ENCODE measurements at regions not wholly inside any gene's neighbourhood (a gene's known extent, or its start where the extent isn't known, plus 50 kb on each side); places are given as distances from the start of the nearest gene placed in this dataset.

GRCh38 chr4:82200046-82200445 lies 173.7 kb downstream of the HNRNPD start:
- no peak for DNase-seq
- no peaks in the 10 kb centered on the region for H3K9me3 ChIP-seq
- WGBS, 2 donors = 83 to 89% methylated on average over 1 of the region's 1 CpG
- TF ChIP-seq POLR2A (IDR thresholded peaks at IDR 0.05) = no peak
- TF ChIP-seq, protein P1, sequence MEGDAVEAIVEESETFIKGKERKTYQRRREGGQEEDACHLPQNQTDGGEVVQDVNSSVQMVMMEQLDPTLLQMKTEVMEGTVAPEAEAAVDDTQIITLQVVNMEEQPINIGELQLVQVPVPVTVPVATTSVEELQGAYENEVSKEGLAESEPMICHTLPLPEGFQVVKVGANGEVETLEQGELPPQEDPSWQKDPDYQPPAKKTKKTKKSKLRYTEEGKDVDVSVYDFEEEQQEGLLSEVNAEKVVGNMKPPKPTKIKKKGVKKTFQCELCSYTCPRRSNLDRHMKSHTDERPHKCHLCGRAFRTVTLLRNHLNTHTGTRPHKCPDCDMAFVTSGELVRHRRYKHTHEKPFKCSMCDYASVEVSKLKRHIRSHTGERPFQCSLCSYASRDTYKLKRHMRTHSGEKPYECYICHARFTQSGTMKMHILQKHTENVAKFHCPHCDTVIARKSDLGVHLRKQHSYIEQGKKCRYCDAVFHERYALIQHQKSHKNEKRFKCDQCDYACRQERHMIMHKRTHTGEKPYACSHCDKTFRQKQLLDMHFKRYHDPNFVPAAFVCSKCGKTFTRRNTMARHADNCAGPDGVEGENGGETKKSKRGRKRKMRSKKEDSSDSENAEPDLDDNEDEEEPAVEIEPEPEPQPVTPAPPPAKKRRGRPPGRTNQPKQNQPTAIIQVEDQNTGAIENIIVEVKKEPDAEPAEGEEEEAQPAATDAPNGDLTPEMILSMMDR (IDR thresholded peaks at IDR 0.05) = no peak
- no peaks in the 10 kb centered on the region for H3K4me1 ChIP-seq
- no peak overlapping the region for H3K27ac ChIP-seq
- intact Hi-C loops (cut with DNase I; ENCODE audit: low total_unique reads) = no loop called here
- H3K27me3 ChIP-seq = no peaks in the 10 kb centered on the region
- H3K4me3 ChIP-seq = no peak overlapping the region
- no peaks in the 10 kb centered on the region for H3K36me3 ChIP-seq (ENCODE audit: low read depth, missing control alignments)

- no peak for DNase-seq
- H3K27ac ChIP-seq = no peak overlapping the region
- no peak overlapping the region for H3K4me3 ChIP-seq
- H3K36me3 ChIP-seq (ENCODE audit: low read depth, missing control alignments) = no peaks in the 10 kb centered on the region
- no peaks in the 10 kb centered on the region for H3K27me3 ChIP-seq
- intact Hi-C loops (cut with DNase I; ENCODE audit: low total_unique reads) = no loop called here
- no peaks in the 10 kb centered on the region for H3K4me1 ChIP-seq
- H3K9me3 ChIP-seq = no peaks in the 10 kb centered on the region
- 86 to 89% methylated on average over 4 of the region's 4 CpGs for WGBS, 2 donors
- TF ChIP-seq, protein P1 (IDR thresholded peaks at IDR 0.05) = no peak
- TF ChIP-seq POLR2A (IDR thresholded peaks at IDR 0.05) = no peak
Measured at GRCh38 chr4:82194329-82194728, 179.5 kb downstream of the HNRNPD start.

DNA sequence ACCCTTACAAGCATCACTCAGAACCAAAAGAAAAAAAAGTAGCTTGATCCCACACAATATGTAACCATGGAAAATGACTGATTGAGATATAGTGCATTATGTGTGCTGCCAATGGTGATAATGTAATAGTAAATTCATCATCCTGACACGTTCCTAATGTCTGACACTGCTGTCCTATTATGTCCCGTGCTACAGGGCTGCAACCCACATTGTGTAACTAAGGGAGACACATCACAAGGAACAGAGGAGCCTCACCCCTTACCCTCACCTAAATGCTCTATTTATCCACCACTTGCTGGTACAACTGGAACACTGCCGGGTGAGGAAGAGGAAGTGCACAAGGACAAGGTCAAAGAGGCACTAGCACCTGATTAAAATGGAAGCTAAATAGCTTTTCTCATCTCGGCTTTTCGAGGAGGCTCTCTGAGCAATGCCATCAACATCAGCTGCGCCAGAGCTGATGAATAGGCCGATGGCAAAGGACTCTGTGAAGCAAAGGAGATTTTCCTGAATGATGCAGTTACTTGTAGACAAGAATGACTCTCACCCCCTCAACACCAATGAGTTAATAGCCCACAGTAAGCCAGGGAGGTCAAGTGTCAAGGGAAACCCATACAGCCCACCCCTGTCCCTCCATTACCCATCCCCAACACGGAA lies 181.6 kb downstream of the HNRNPD start:
- H3K36me3 ChIP-seq (ENCODE audit: low read depth, missing control alignments) = no peaks in the 10 kb centered on the region
- 66 to 71% methylated on average over 8 of the region's 8 CpGs for WGBS, 2 donors
- no peaks in the 10 kb centered on the region for H3K27me3 ChIP-seq
- no peaks in the 10 kb centered on the region for H3K9me3 ChIP-seq
- no peaks in the 10 kb centered on the region for H3K4me1 ChIP-seq
- intact Hi-C loops (cut with DNase I; ENCODE audit: low total_unique reads) = no loop called here
- DNase-seq = no peak
- TF ChIP-seq, protein P1 (IDR thresholded peaks at IDR 0.05) = no peak
- TF ChIP-seq POLR2A (IDR thresholded peaks at IDR 0.05) = no peak
- no peak overlapping the region for H3K27ac ChIP-seq
- H3K4me3 ChIP-seq = no peak overlapping the region

- 94% methylated on average over 3 of the region's 3 CpGs for WGBS, 2 donors
- intact Hi-C loops (cut with DNase I; ENCODE audit: low total_unique reads) = no loop called here
- Histone ChIP-seq H3K9me3 (no peaks in the 10 kb centered on the region), H3K36me3 (ENCODE audit: low read depth, missing control alignments) (no peaks in the 10 kb centered on the region), H3K27me3 (no peaks in the 10 kb centered on the region), H3K27ac (no peak overlapping the region), H3K4me3 (no peak overlapping the region), H3K4me1 (no peaks in the 10 kb centered on the region)
- TF ChIP-seq, protein P1 (IDR thresholded peaks at IDR 0.05) = no peak
- no peak for TF ChIP-seq POLR2A (IDR thresholded peaks at IDR 0.05)
- no peak for DNase-seq
Measured at GRCh38 chr4:82181789-82182188, 192.0 kb downstream of the HNRNPD start.

- H3K36me3 ChIP-seq (ENCODE audit: low read depth, missing control alignments) = no peaks in the 10 kb centered on the region
- intact Hi-C loops (cut with DNase I; ENCODE audit: low total_unique reads) = no loop called here
- H3K9me3 ChIP-seq = no peaks in the 10 kb centered on the region
- H3K27ac ChIP-seq = no peak overlapping the region
- H3K4me1 ChIP-seq = no peaks in the 10 kb centered on the region
- no peak overlapping the region for H3K4me3 ChIP-seq
- H3K27me3 ChIP-seq = no peaks in the 10 kb centered on the region
- no peak for TF ChIP-seq POLR2A (IDR thresholded peaks at IDR 0.05)
- TF ChIP-seq, protein P1 (IDR thresholded peaks at IDR 0.05) = no peak
- 90 to 94% methylated on average over 1 of the region's 1 CpG for WGBS, 2 donors
- no peak for DNase-seq
Measured at GRCh38 chr4:82172186-82172585, 201.6 kb downstream of the HNRNPD start.
